H1 (cell line): ENCODE measurements at regions not wholly inside any gene's neighbourhood (a gene's known extent, or its start where the extent isn't known, plus 50 kb on each side); places are given as distances from the start of the nearest gene placed in this dataset.

Experiments
- ASH2L ChIP-seq: fragments of 200-600, 300-600 bp; sonication (generic); IDR thresholded peaks from one replicate; pipeline ENCODE4 v1.7.1; 2017; ENCODE audit warnings: low read length
- CEBPB ChIP-seq: IDR thresholded peaks from 2 replicates; pipeline ENCODE4 v1.6.1; 2012; ENCODE audit warnings: low read depth, low read length
- CHD2 ChIP-seq: IDR thresholded peaks from 2 replicates; pipeline ENCODE4 v1.6.1; 2012; ENCODE audit warnings: low read length, improper control_type of control experiment
- CTBP2 ChIP-seq: IDR thresholded peaks from 2 replicates; pipeline ENCODE4 v1.7.0; 2011; ENCODE audit warnings: borderline replicate concordance, mild to moderate bottlenecking, moderate library complexity, mixed read lengths, low read length; ENCODE audit not compliant: insufficient read depth, insufficient read length
- EZH2 ChIP-seq: fragments of 200-600 bp; sonication (generic); IDR thresholded peaks from 2 replicates; pipeline ENCODE4 v1.7.1; 2012; ENCODE audit warnings: low read depth, mild to moderate bottlenecking, moderate library complexity, low read length, inconsistent platforms; ENCODE audit not compliant: severe bottlenecking
- HDAC2 ChIP-seq, 2 experiments: fragments of 300-600 bp in 1 of 2; sonication (generic) in 1 of 2; IDR thresholded peaks; 2 replicates each; pipeline ENCODE4 v1.6.1; 2011 to 2012; ENCODE audit warnings: low read depth in 2 of 2, low read length in 2 of 2, mild to moderate bottlenecking in 2 of 2, moderate library complexity in 2 of 2, borderline replicate concordance in 1 of 2, inconsistent platforms in 1 of 2
- HDAC6 ChIP-seq: IDR thresholded peaks from one replicate; pipeline ENCODE4 v1.7.1; 2012; ENCODE audit warnings: low read depth, mild to moderate bottlenecking, inconsistent platforms, low read length, moderate library complexity
- NANOG ChIP-seq: IDR thresholded peaks from 2 replicates; pipeline ENCODE4 v1.6.1; 2011; ENCODE audit warnings: low read length, low read depth, mild to moderate bottlenecking, inconsistent platforms; ENCODE audit not compliant: insufficient read depth, poor library complexity, severe bottlenecking
- NRF1 ChIP-seq: IDR thresholded peaks from 2 replicates; pipeline ENCODE4 v1.6.1; 2011; ENCODE audit warnings: mild to moderate bottlenecking, low read depth, low read length, improper control_type of control experiment
- RAD21 ChIP-seq, 2 experiments: IDR thresholded peaks in 1 of 2; conservative IDR thresholded peaks in 1 of 2; 2 replicates each; pipeline ENCODE4 v1.6.1; 2011; ENCODE audit warnings: low read depth in 2 of 2, low read length in 2 of 2, improper control_type of control experiment in 1 of 2, inconsistent platforms in 1 of 2, mild to moderate bottlenecking in 1 of 2, moderate library complexity in 1 of 2
- RFX5 ChIP-seq: IDR thresholded peaks from 2 replicates; pipeline ENCODE4 v1.6.1; 2011; ENCODE audit warnings: low read depth, low read length, improper control_type of control experiment, borderline replicate concordance

GRCh38 chr3:182129740-182130139 is 418.0 kb downstream of the SOX2 start (continued):
- no peak for TF ChIP-seq CHD2
- no peak for TF ChIP-seq CTBP2
- no peak for TF ChIP-seq ASH2L
- TF ChIP-seq HDAC2 (IDR thresholded peaks at IDR 0.05; ENCODE audit: borderline replicate concordance in 1 of 2, low read depth in 2 of 2, low read length in 2 of 2): no peak
- no peak for TF ChIP-seq NANOG
- TF ChIP-seq NRF1: no peak
- no peak for TF ChIP-seq EZH2
- no peak for TF ChIP-seq RFX5
- TF ChIP-seq HDAC6: no peak
- TF ChIP-seq CEBPB: no peak
- no peak for TF ChIP-seq RAD21 (IDR thresholded peaks at IDR 0.05 in 1 of 2, conservative IDR thresholded peaks at IDR 0.05 in 1 of 2; ENCODE audit: low read depth in 2 of 2, low read length in 2 of 2)
